IPS DF 19.7 (cell line): ENCODE measurements at regions not wholly inside any gene's neighbourhood (a gene's known extent, or its start where the extent isn't known, plus 50 kb on each side); places are given as distances from the start of the nearest gene placed in this dataset.

ENCODE experiments used
- DNase-seq: peaks from one replicate; pipeline ENCODE4 v3.0.0-alpha.2; 2013; ENCODE audit warnings: low read depth, low spot score

GRCh38 chr12:43098766-43099550 is 453.0 kb downstream of the ADAMTS20 start:
- no peak for DNase-seq

GRCh38 chr12:43098071-43098470 is 453.9 kb downstream of the ADAMTS20 start:
- DNase-seq, result no peak

GRCh38 chr12:43097471-43097870 is 454.5 kb downstream of the ADAMTS20 start:
- DNase-seq, result no peak

DNA sequence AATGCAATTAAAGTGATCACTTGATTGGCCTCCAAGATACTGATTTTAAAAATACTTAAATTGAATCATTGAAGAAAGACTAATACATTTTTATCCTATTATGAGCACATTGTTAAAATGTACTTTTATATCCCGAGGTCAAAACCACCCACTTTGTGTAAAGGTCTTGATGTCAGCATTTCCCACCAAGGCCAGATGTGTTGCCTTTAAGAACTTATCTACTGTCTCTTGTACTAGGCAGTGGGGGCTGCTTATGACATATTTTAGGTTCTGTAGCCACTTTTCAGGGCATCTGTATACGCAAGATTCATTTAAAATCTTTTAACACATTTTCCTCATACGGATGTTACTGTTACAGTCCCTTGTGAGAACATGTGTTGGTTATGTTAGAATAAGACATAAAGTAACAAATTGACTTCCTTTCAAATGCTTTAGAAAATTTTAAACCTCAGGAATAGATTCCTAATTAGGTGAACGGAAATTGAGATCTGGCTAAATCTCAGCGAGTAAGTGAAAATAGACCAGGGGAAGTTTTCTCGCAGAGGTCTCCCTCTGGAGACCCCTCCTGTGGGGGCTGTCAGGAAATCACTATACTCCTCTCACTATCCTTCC is 456.2 kb downstream of the ADAMTS20 start:
- DNase-seq, result no peak

DNA sequence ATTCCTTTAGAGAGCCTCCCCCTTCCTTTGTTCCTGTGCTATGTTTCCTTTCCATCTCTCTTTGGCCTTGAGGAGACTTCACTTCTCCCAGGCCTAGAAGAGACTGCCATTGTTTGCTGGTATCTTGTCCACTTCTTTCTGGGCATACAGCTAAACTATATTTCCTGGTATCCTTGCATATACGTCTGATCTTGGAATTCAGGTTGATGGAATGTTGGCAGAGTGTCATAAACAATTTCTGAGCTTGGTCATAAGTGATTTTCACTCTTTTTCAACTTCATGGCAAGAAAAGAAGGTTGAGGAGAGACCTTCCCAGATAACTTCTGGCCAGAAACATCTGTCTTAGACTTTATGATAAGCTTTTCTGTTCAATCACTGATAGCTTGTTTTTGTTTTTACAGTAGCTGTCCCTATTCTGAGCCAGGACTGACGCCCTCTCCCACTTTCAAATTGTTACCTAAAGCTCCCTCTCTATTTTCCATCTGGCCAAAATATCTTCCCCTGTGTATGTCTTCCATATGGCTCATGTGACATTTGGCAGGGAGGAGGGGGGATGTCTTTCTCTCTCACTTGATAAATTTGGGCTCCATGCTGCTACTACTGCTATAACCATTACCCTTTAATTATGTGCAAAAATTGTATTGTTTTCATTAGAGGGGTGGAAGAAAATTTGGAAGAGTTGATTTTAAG is 457.0 kb downstream of the ADAMTS20 start:
- DNase-seq, result no peak

DNA sequence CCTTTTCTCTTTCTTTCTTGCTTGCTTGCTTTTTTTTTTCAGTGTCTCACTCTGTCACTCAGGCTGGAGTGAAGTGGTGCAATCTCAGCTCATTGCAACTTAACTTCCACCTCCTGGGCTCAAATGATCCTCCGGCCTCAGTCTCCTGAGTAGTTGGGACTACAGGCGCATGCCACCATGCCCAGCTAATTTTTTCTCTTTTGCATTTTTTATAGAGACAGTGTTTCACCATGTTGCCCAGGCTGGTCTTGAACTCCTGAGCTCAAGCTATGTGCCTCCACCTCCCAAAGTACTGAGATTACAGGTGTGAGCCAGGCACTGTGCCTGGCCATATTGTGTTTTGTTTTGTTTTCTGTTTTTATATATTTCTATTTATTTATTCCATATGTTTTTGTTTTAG is 461.0 kb downstream of the ADAMTS20 start:
- no peak for DNase-seq

DNA sequence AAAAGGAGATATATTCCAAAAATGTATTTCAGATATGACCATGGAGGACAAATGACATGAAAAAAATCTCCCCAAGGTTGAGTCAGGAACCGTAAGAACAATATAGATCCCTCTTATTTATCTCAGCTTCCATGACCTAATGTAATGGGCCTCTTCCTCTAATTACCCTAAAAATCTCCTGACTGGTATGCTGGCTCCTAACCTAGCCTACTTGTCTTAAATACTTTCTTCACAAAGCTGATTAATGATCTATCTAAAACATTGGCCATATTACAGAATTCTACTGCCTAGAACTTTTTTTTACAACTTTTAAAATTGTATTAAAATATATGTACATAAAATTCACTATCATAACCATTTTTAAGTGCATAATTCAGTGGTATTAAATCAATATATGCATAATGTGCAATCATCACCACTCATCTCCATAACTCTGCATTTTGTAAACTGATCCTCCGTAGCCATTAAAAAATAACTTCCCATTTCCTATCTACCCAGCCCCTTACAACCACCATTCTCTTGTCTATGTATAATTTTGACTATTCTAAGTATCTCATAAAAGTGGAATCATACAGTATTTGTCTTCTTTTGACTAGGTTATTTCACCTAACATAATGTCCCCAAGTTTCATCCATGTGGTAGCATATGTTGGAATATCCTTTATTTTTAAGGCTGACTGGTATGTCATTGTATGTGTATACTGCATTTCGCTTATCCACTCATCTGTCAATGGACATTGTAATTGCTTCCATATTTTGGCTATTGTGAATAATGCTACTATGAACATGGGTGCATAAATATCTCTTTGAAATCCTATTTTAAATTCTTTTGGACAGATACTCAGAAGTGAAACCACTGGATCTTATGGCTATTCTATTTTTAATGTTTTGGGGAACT is 464.6 kb downstream of the ADAMTS20 start:
- no peak for DNase-seq

DNA sequence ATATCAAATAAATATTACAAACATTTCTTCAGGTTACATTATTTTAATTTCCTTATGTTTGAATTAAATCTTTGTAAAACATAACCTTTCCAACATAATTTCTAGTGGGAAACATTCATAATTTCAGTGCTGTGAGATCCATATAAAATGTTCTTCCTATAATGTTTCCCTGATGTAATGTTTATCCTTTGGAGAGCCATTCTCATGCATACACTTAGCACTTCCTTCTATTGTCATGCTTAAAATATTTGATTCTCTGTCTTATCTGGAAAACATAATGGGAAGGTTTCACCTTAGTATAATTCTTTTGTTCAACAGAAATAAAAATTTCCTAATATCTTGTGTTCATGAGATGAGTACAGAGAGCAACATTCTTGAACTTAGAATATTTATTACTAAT is 472.5 kb downstream of the ADAMTS20 start:
- DNase-seq, result no peak

GRCh38 chr12:43078976-43079375 is 473.0 kb downstream of the ADAMTS20 start:
- DNase-seq, result no peak

- no peak for DNase-seq
Observed at GRCh38 chr12:43072431-43072830, 479.6 kb downstream of the ADAMTS20 start.

GRCh38 chr12:43069768-43070221 is 480.2 kb upstream of the PRICKLE1 start:
- no peak for DNase-seq

- no peak for DNase-seq
Observed at GRCh38 chr12:43066471-43066870, 476.9 kb upstream of the PRICKLE1 start.

DNA sequence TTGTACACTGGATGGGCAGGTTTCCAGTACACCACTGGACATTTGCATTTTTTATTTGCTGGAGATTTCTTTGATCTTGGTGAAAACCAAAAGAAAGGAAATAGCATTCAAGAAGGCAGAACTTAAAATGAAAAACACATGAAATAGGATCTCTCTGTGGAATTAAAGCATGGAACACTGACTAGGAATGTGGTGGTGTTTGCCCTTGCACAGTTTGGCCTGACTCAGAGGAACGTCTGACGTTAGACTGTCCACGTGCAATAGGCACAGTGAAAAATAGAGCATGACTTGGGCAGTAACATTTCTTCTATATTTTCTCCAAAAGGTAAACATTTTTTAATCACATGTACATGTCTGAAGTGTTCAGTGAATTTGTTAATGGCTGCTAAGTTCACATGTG is 474.1 kb upstream of the PRICKLE1 start:
- no peak for DNase-seq

GRCh38 chr12:43062201-43062895 is 472.8 kb upstream of the PRICKLE1 start:
- DNase-seq, result no peak

DNA sequence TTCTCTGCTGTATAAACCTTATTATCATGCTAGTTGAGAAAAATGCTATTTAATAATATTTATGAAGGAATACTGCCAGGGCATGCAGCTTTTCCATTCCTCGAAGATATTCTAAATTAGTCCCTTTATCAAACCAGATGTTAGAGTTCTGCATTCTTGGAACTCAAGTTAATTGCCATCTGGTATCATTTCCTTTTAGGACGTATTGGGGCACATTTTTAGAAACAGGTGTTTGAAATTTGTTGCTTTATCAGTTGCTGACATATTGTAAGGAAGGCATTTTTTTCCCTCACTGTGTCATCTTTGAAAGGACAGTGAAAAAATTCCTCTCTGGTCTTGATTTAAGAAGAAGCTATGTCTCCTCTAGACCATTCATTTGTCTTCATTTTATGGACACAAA is 471.2 kb upstream of the PRICKLE1 start:
- DNase-seq, result no peak

GRCh38 chr12:43058616-43059015 is 469.1 kb upstream of the PRICKLE1 start:
- DNase-seq, result no peak

DNA sequence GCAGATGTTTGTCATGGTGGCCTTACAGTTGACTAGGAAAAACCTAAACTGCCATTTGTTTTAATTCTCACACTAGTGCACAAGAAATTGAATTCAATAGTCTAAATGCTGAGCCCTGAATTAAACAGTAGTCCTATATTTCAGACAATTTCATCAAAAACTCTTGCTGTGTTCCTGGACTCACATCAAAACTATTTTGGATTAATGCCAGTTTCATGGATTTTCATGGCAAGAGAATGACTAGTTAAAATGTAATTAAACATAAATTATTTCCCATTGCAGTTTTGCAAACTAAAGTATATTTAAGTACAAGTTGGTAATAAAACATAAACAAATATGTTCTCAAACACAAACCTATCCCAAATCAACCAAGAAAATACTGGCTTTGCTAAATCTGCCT is 468.0 kb upstream of the PRICKLE1 start:
- no peak for DNase-seq

- no peak for DNase-seq
Observed at GRCh38 chr12:43054085-43054484, 464.5 kb upstream of the PRICKLE1 start.

- DNase-seq, result no peak
Observed at GRCh38 chr12:43052441-43052840, 462.9 kb upstream of the PRICKLE1 start.

DNA sequence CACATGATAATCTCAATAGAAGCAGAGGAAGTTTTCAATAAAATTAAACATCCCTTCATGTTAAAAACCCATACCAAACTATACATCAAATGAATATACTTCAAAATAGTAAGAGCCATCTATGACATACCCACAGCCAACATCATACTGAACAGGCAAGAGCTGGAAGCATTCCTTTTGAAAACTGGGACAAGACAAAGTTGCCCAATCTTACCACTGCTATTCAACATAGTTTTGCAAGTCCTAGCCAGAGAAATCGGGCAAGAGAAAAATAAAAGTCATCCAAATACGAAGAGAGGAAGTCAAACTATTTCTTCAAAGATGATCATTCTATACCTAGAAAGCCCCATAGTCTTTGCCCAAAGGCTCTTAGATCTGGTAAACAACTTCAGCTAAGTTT is 454.7 kb upstream of the PRICKLE1 start:
- DNase-seq, result no peak

GRCh38 chr12:43038991-43039390 is 449.4 kb upstream of the PRICKLE1 start:
- no peak for DNase-seq
